H9 (cell line): ENCODE measurements at regions not wholly inside any gene's neighbourhood (a gene's known extent, or its start where the extent isn't known, plus 50 kb on each side); places are given as distances from the start of the nearest gene placed in this dataset.

Source experiments
- DNase-seq: peaks from one replicate; pipeline ENCODE4 v3.0.0-alpha.2; 2017
- H2AFZ ChIP-seq: one replicate; pipeline ENCODE4 v1.6.1; 2013; ENCODE audit warnings: mild to moderate bottlenecking, low read length, control low read depth, moderate library complexity
- H2AK5ac ChIP-seq: 2 replicates; pipeline ENCODE4 v1.6.1; 2013; ENCODE audit warnings: low read length, control low read depth, mixed read lengths; ENCODE audit not compliant: insufficient read length
- H2BK120ac ChIP-seq: one replicate; pipeline ENCODE4 v1.6.1; 2013; ENCODE audit warnings: low read depth, mild to moderate bottlenecking, low read length, control low read depth, inconsistent platforms; ENCODE audit not compliant: poor library complexity, severe bottlenecking
- H2BK12ac ChIP-seq: 2 replicates; pipeline ENCODE4 v1.6.1; 2013; ENCODE audit warnings: low read length, control low read depth, mixed read lengths, low read depth; ENCODE audit not compliant: insufficient read length
- H2BK15ac ChIP-seq: 2 replicates; pipeline ENCODE4 v1.6.1; 2013; ENCODE audit warnings: low read depth, low read length, control low read depth
- H2BK20ac ChIP-seq: one replicate; pipeline ENCODE4 v1.6.1; 2013; ENCODE audit warnings: low read depth, mild to moderate bottlenecking, low read length, control low read depth, inconsistent platforms; ENCODE audit not compliant: poor library complexity, severe bottlenecking
- H2BK5ac ChIP-seq: 2 replicates; pipeline ENCODE4 v1.6.1; 2013; ENCODE audit warnings: low read length, control low read depth, mixed read lengths; ENCODE audit not compliant: insufficient read length
- H3K14ac ChIP-seq: 2 replicates; pipeline ENCODE4 v1.6.1; 2013; ENCODE audit warnings: low read length, control low read depth; ENCODE audit not compliant: insufficient read depth
- H3K18ac ChIP-seq: 2 replicates; pipeline ENCODE4 v1.6.1; 2013; ENCODE audit warnings: low read depth, mild to moderate bottlenecking, mixed read lengths, low read length, control low read depth; ENCODE audit not compliant: insufficient read length
- H3K23ac ChIP-seq: 2 replicates; pipeline ENCODE4 v1.6.1; 2013; ENCODE audit warnings: low read length, control low read depth, mixed read lengths, low read depth; ENCODE audit not compliant: insufficient read length
- H3K23me2 ChIP-seq: 2 replicates; pipeline ENCODE4 v1.6.1; 2013; ENCODE audit warnings: low read depth, mild to moderate bottlenecking, mixed read lengths, low read length, control low read depth; ENCODE audit not compliant: insufficient read length, poor library complexity, severe bottlenecking
- H3K27ac ChIP-seq: 2 replicates; pipeline ENCODE4 v1.5.1; 2013; ENCODE audit warnings: low read length, control low read depth, mixed read lengths, low read depth; ENCODE audit not compliant: insufficient read length
- H3K27me3 ChIP-seq: 2 replicates; pipeline ENCODE4 v1.6.1; 2013; ENCODE audit warnings: low read length, control low read depth, inconsistent platforms; ENCODE audit not compliant: insufficient read depth
- H3K4ac ChIP-seq: 2 replicates; pipeline ENCODE4 v1.6.1; 2013; ENCODE audit warnings: low read depth, mild to moderate bottlenecking, control low read depth, inconsistent platforms, low read length, moderate library complexity
- H3K4me1 ChIP-seq: 2 replicates; pipeline ENCODE4 v1.6.1; 2013; ENCODE audit warnings: low read length, control low read depth, inconsistent platforms; ENCODE audit not compliant: insufficient read depth
- H3K4me2 ChIP-seq: 2 replicates; pipeline ENCODE4 v1.6.1; 2013; ENCODE audit warnings: low read length, control low read depth, mixed read lengths; ENCODE audit not compliant: insufficient read length, insufficient read depth
- H3K56ac ChIP-seq: 2 replicates; pipeline ENCODE4 v1.6.1; 2013; ENCODE audit warnings: low read depth, mild to moderate bottlenecking, mixed read lengths, low read length, control low read depth; ENCODE audit not compliant: insufficient read length
- H3K79me1 ChIP-seq: 2 replicates; pipeline ENCODE4 v1.6.1; 2013; ENCODE audit warnings: low read depth, mild to moderate bottlenecking, moderate library complexity, low read length, control low read depth, inconsistent platforms; ENCODE audit not compliant: insufficient read depth, poor library complexity, severe bottlenecking
- H3K79me2 ChIP-seq: 2 replicates; pipeline ENCODE4 v1.6.1; 2013; ENCODE audit warnings: low read length, control low read depth, inconsistent platforms; ENCODE audit not compliant: insufficient read depth
- H3K9ac ChIP-seq: 2 replicates; pipeline ENCODE4 v1.6.1; 2013; ENCODE audit warnings: low read length, control low read depth, mixed read lengths; ENCODE audit not compliant: insufficient read length; ENCODE audit errors: extremely low read depth
- H3K9me3 ChIP-seq: one replicate; pipeline ENCODE4 v1.6.1; 2013; ENCODE audit warnings: low read depth, low read length, inconsistent platforms; ENCODE audit not compliant: control insufficient read depth
- H3T11ph ChIP-seq: one replicate; pipeline ENCODE4 v1.6.1; 2013; ENCODE audit warnings: mild to moderate bottlenecking, low read length, control low read depth, inconsistent platforms
- H4K20me1 ChIP-seq: one replicate; pipeline ENCODE4 v1.6.1; 2013; ENCODE audit not compliant: control insufficient read depth, insufficient read length, insufficient read depth
- H4K5ac ChIP-seq: 2 replicates; pipeline ENCODE4 v1.6.1; 2013; ENCODE audit warnings: low read depth, mild to moderate bottlenecking, mixed read lengths, low read length, control low read depth; ENCODE audit not compliant: insufficient read length
- H4K8ac ChIP-seq: replicated peaks from 2 replicates; pipeline ENCODE4 v1.6.1; 2013; ENCODE audit warnings: low read length, control low read depth, mixed read lengths, low read depth; ENCODE audit not compliant: insufficient read length
- H4K91ac ChIP-seq: 2 replicates; pipeline ENCODE4 v1.6.1; 2013; ENCODE audit warnings: low read depth, mild to moderate bottlenecking, moderate library complexity, mixed read lengths, low read length, control low read depth; ENCODE audit not compliant: insufficient read length
- H3K27ac Mint-ChIP-seq, 3 experiments: 2 replicates in 2 of 3; 3 replicates in 1 of 3; pipeline ENCODE4 v1.8.0; 2020 to 2021; ENCODE audit warnings: mixed read lengths in 3 of 3, mild to moderate bottlenecking in 1 of 3, moderate library complexity in 1 of 3
- H3K27me3 Mint-ChIP-seq: 2 replicates; pipeline ENCODE4 v1.8.0; 2021; ENCODE audit warnings: low read depth, mild to moderate bottlenecking, moderate library complexity, mixed read lengths
- H3K36me3 Mint-ChIP-seq, 3 experiments: 2 replicates in 2 of 3; 3 replicates in 1 of 3; pipeline ENCODE4 v1.8.0; 2020 to 2021; ENCODE audit warnings: low read depth in 3 of 3, mixed read lengths in 3 of 3; ENCODE audit not compliant: insufficient read depth in 1 of 3
- H3K4me1 Mint-ChIP-seq, 2 experiments: 2 replicates each; pipeline ENCODE4 v1.8.0; 2020; ENCODE audit warnings: mixed read lengths in 2 of 2
- H3K4me3 Mint-ChIP-seq, 2 experiments: 2 replicates in 1 of 2; 3 replicates in 1 of 2; pipeline ENCODE4 v1.8.0; 2020 to 2021; ENCODE audit warnings: mild to moderate bottlenecking in 2 of 2, mixed read lengths in 2 of 2, moderate library complexity in 1 of 2
- H3K9me3 Mint-ChIP-seq, 2 experiments: 2 replicates in 1 of 2; 3 replicates in 1 of 2; pipeline ENCODE4 v1.8.0; 2020; ENCODE audit warnings: mild to moderate bottlenecking in 2 of 2, mixed read lengths in 2 of 2, moderate library complexity in 1 of 2
- CTCF ChIP-seq: fragments of 200-600 bp; sonication (generic); conservative IDR thresholded peaks from 3 replicates; pipeline ENCODE4 v1.8.0; 2021; ENCODE audit warnings: antibody characterized with exemption, mild to moderate bottlenecking
- whole genome bisulfite sequencing: extraction: QIAGEN DNeasy Blood & Tissue Kit; methylation state at CpG from one replicate; pipeline ENCODE4 v1.1.7; 2013; ENCODE audit warnings: missing lambda C conversion rate, low lambda C conversion rate, mixed read lengths; ENCODE audit not compliant: insufficient read length; ENCODE audit errors: extremely low coverage; 5-methylcytosine and 5-hydroxymethylcytosine counted together

- no peaks in the 10 kb centered on the region for H3K4me1 ChIP-seq
- H3K79me2 ChIP-seq, result no peaks in the 10 kb centered on the region
- no peak overlapping the region for H3K14ac ChIP-seq
- H3K27ac Mint-ChIP-seq, result no peak overlapping the region
- H3K9ac ChIP-seq, result no peak overlapping the region
- no peak overlapping the region for H2BK120ac ChIP-seq
- no peak overlapping the region for H2BK5ac ChIP-seq
- no peak overlapping the region for H3K27ac ChIP-seq
- no peak overlapping the region for H2BK12ac ChIP-seq
- H3K4ac ChIP-seq, result no peak overlapping the region
- H3K27me3 Mint-ChIP-seq, result peaks cover 8% of the 10 kb centered on the region
- H4K5ac ChIP-seq, result no peak overlapping the region
- no peak overlapping the region for H3K4me3 Mint-ChIP-seq
- H4K8ac ChIP-seq, result no peak overlapping the region
- H3T11ph ChIP-seq, result no peak overlapping the region
- no peak overlapping the region for H3K18ac ChIP-seq
- H3K4me1 Mint-ChIP-seq, result peaks cover 11 to 17% of the 10 kb centered on the region in 2 experiments
- H2AFZ ChIP-seq, result no peak overlapping the region
- H2BK15ac ChIP-seq, result no peak overlapping the region
- peaks cover 28 to 33% of the 10 kb centered on the region in 2 experiments for H3K9me3 Mint-ChIP-seq
- H2BK20ac ChIP-seq, result no peak overlapping the region
- peaks cover 18% of the 10 kb centered on the region for H3K9me3 ChIP-seq
- H3K56ac ChIP-seq, result no peak overlapping the region
- no peak overlapping the region for H2AK5ac ChIP-seq
- DNase-seq, result no peak
- no peak overlapping the region for H3K4me2 ChIP-seq
- no peaks in the 10 kb centered on the region for H3K27me3 ChIP-seq
- no peaks in the 10 kb centered on the region for H3K23me2 ChIP-seq
- H3K36me3 Mint-ChIP-seq, result peaks cover 6 to 37% (median 8%) of the 10 kb centered on the region in 3 experiments
- no peak overlapping the region for H3K23ac ChIP-seq
- no peaks in the 10 kb centered on the region for H3K79me1 ChIP-seq
- no CpG with 5 or more reads among the region's 12 CpGs for WGBS
- TF ChIP-seq CTCF, result 0 out of 3 replicates have a peak, but pooled peaks have one; percentile 13
- H4K91ac ChIP-seq, result no peak overlapping the region
- H4K20me1 ChIP-seq, result no peaks in the 10 kb centered on the region
Observed at GRCh38 chr10:128557149-128557710, 431.0 kb upstream of the MKI67 start.
